ENCODE measurements at regions not wholly inside any gene's neighbourhood (a gene's known extent, or its start where the extent isn't known, plus 50 kb on each side); places are given as distances from the start of the nearest gene placed in this dataset.
"Not testable (repeated sequence)": the region's sequence is repeated elsewhere in the genome, so short reads cannot be mapped to it uniquely, and the experiment has no call there.

- no peaks in the 10 kb centered on the region for H3K36me3 ChIP-seq (ENCODE audit: control insufficient read depth in 3 of 3, insufficient read depth in 3 of 3, low read length in 3 of 3)
- no peak overlapping the region for H3K4me3 ChIP-seq (ENCODE audit: low read length in 3 of 3)
- H3K9me3 ChIP-seq (ENCODE audit: control insufficient read depth in 3 of 3, low read length in 3 of 3), result no peaks in the 10 kb centered on the region
- no peak overlapping the region for H3K27ac ChIP-seq (ENCODE audit: low read depth, low read length)
- peaks cover 0 to 7% (median 0%) of the 10 kb centered on the region in 3 donors for H3K27me3 ChIP-seq (ENCODE audit: control insufficient read depth in 3 of 3, insufficient read depth in 3 of 3, low read length in 3 of 3)
- H3K4me1 ChIP-seq (ENCODE audit: control insufficient read depth in 3 of 3, insufficient read depth in 3 of 3, low read length in 3 of 3), result no peaks in the 10 kb centered on the region
- H3K9ac ChIP-seq (ENCODE audit: low read depth in 1 of 3, low read length in 3 of 3), result no peak overlapping the region
Measured at GRCh38 chr10:78600740-78601139, 468.0 kb upstream of the ZMIZ1 start.

GRCh38 chr10:78602201-78602932, 466.4 kb upstream of the ZMIZ1 start:
- Histone ChIP-seq H3K9me3 (ENCODE audit: control insufficient read depth in 3 of 3, low read length in 3 of 3) (no peaks in the 10 kb centered on the region), H3K27me3 (ENCODE audit: control insufficient read depth in 3 of 3, insufficient read depth in 3 of 3, low read length in 3 of 3) (peaks cover 0 to 7% (median 0%) of the 10 kb centered on the region in 3 donors), H3K27ac (ENCODE audit: low read depth, low read length) (no peak overlapping the region), H3K36me3 (ENCODE audit: control insufficient read depth in 3 of 3, insufficient read depth in 3 of 3, low read length in 3 of 3) (no peaks in the 10 kb centered on the region), H3K4me1 (ENCODE audit: control insufficient read depth in 3 of 3, insufficient read depth in 3 of 3, low read length in 3 of 3) (no peaks in the 10 kb centered on the region), H3K9ac (ENCODE audit: low read depth in 1 of 3, low read length in 3 of 3) (no peak overlapping the region), H3K4me3 (ENCODE audit: low read length in 3 of 3) (no peak overlapping the region)

GRCh38 chr10:78604286-78604685, 464.5 kb upstream of the ZMIZ1 start:
- Histone ChIP-seq H3K27me3 (ENCODE audit: control insufficient read depth in 3 of 3, insufficient read depth in 3 of 3, low read length in 3 of 3) (peaks cover 0 to 4% (median 0%) of the 10 kb centered on the region in 3 donors), H3K9me3 (ENCODE audit: control insufficient read depth in 3 of 3, low read length in 3 of 3) (no peaks in the 10 kb centered on the region), H3K4me3 (ENCODE audit: low read length in 3 of 3) (no peak overlapping the region), H3K4me1 (ENCODE audit: control insufficient read depth in 3 of 3, insufficient read depth in 3 of 3, low read length in 3 of 3) (no peaks in the 10 kb centered on the region), H3K36me3 (ENCODE audit: control insufficient read depth in 3 of 3, insufficient read depth in 3 of 3, low read length in 3 of 3) (no peaks in the 10 kb centered on the region), H3K9ac (ENCODE audit: low read depth in 1 of 3, low read length in 3 of 3) (no peak overlapping the region), H3K27ac (ENCODE audit: low read depth, low read length) (no peak overlapping the region)

GRCh38 chr10:78604721-78605120, 464.0 kb upstream of the ZMIZ1 start:
- Histone ChIP-seq H3K27me3 (ENCODE audit: control insufficient read depth in 3 of 3, insufficient read depth in 3 of 3, low read length in 3 of 3) (peaks cover 0 to 4% (median 0%) of the 10 kb centered on the region in 3 donors), H3K9ac (ENCODE audit: low read depth in 1 of 3, low read length in 3 of 3) (no peak overlapping the region), H3K4me1 (ENCODE audit: control insufficient read depth in 3 of 3, insufficient read depth in 3 of 3, low read length in 3 of 3) (no peaks in the 10 kb centered on the region), H3K27ac (ENCODE audit: low read depth, low read length) (no peak overlapping the region), H3K4me3 (ENCODE audit: low read length in 3 of 3) (no peak overlapping the region), H3K9me3 (ENCODE audit: control insufficient read depth in 3 of 3, low read length in 3 of 3) (no peaks in the 10 kb centered on the region), H3K36me3 (ENCODE audit: control insufficient read depth in 3 of 3, insufficient read depth in 3 of 3, low read length in 3 of 3) (no peaks in the 10 kb centered on the region)

GRCh38 chr10:78605800-78606350, 462.9 kb upstream of the ZMIZ1 start:
- Histone ChIP-seq H3K4me1 (ENCODE audit: control insufficient read depth in 3 of 3, insufficient read depth in 3 of 3, low read length in 3 of 3) (no peaks in the 10 kb centered on the region), H3K9ac (ENCODE audit: low read depth in 1 of 3, low read length in 3 of 3) (no peak overlapping the region), H3K4me3 (ENCODE audit: low read length in 3 of 3) (no peak overlapping the region), H3K9me3 (ENCODE audit: control insufficient read depth in 3 of 3, low read length in 3 of 3) (no peaks in the 10 kb centered on the region), H3K27me3 (ENCODE audit: control insufficient read depth in 3 of 3, insufficient read depth in 3 of 3, low read length in 3 of 3) (no peaks in the 10 kb centered on the region), H3K36me3 (ENCODE audit: control insufficient read depth in 3 of 3, insufficient read depth in 3 of 3, low read length in 3 of 3) (no peaks in the 10 kb centered on the region), H3K27ac (ENCODE audit: low read depth, low read length) (no peak overlapping the region)

GRCh38 chr10:78606766-78607165, 462.0 kb upstream of the ZMIZ1 start:
- H3K9me3 ChIP-seq (ENCODE audit: control insufficient read depth in 3 of 3, low read length in 3 of 3); H3K9ac ChIP-seq (ENCODE audit: low read depth in 1 of 3, low read length in 3 of 3); H3K36me3 ChIP-seq (ENCODE audit: control insufficient read depth in 3 of 3, insufficient read depth in 3 of 3, low read length in 3 of 3); H3K4me1 ChIP-seq (ENCODE audit: control insufficient read depth in 3 of 3, insufficient read depth in 3 of 3, low read length in 3 of 3); H3K27me3 ChIP-seq (ENCODE audit: control insufficient read depth in 3 of 3, insufficient read depth in 3 of 3, low read length in 3 of 3); H3K27ac ChIP-seq (ENCODE audit: low read depth, low read length); H3K4me3 ChIP-seq (ENCODE audit: low read length in 3 of 3): not testable (repeated sequence)

GRCh38 chr10:78609976-78610375, 458.8 kb upstream of the ZMIZ1 start:
- H3K9me3 ChIP-seq (ENCODE audit: control insufficient read depth in 3 of 3, low read length in 3 of 3), result no peaks in the 10 kb centered on the region
- H3K9ac ChIP-seq (ENCODE audit: low read depth in 1 of 3, low read length in 3 of 3), result no peak overlapping the region
- no peaks in the 10 kb centered on the region for H3K4me1 ChIP-seq (ENCODE audit: control insufficient read depth in 3 of 3, insufficient read depth in 3 of 3, low read length in 3 of 3)
- no peaks in the 10 kb centered on the region for H3K36me3 ChIP-seq (ENCODE audit: control insufficient read depth in 3 of 3, insufficient read depth in 3 of 3, low read length in 3 of 3)
- H3K27ac ChIP-seq (ENCODE audit: low read depth, low read length), result no peak overlapping the region
- peaks cover 0 to 2% (median 0%) of the 10 kb centered on the region in 3 donors for H3K27me3 ChIP-seq (ENCODE audit: control insufficient read depth in 3 of 3, insufficient read depth in 3 of 3, low read length in 3 of 3)
- H3K4me3 ChIP-seq (ENCODE audit: low read length in 3 of 3), result no peak overlapping the region

- Histone ChIP-seq H3K27me3 (ENCODE audit: control insufficient read depth in 3 of 3, insufficient read depth in 3 of 3, low read length in 3 of 3) (peaks cover 0 to 6% (median 0%) of the 10 kb centered on the region in 3 donors), H3K36me3 (ENCODE audit: control insufficient read depth in 3 of 3, insufficient read depth in 3 of 3, low read length in 3 of 3) (no peaks in the 10 kb centered on the region), H3K9ac (ENCODE audit: low read depth in 1 of 3, low read length in 3 of 3) (no peak overlapping the region), H3K4me1 (ENCODE audit: control insufficient read depth in 3 of 3, insufficient read depth in 3 of 3, low read length in 3 of 3) (no peaks in the 10 kb centered on the region), H3K9me3 (ENCODE audit: control insufficient read depth in 3 of 3, low read length in 3 of 3) (no peaks in the 10 kb centered on the region), H3K27ac (ENCODE audit: low read depth, low read length) (no peak overlapping the region), H3K4me3 (ENCODE audit: low read length in 3 of 3) (no peak overlapping the region)
Measured at GRCh38 chr10:78613132-78613531, 455.6 kb upstream of the ZMIZ1 start.

- H3K27me3 ChIP-seq (ENCODE audit: control insufficient read depth in 3 of 3, insufficient read depth in 3 of 3, low read length in 3 of 3), result peaks cover 0 to 6% (median 0%) of the 10 kb centered on the region in 3 donors
- H3K27ac ChIP-seq (ENCODE audit: low read depth, low read length), result no peak overlapping the region
- no peaks in the 10 kb centered on the region for H3K36me3 ChIP-seq (ENCODE audit: control insufficient read depth in 3 of 3, insufficient read depth in 3 of 3, low read length in 3 of 3)
- H3K4me3 ChIP-seq (ENCODE audit: low read length in 3 of 3), result no peak overlapping the region
- H3K4me1 ChIP-seq (ENCODE audit: control insufficient read depth in 3 of 3, insufficient read depth in 3 of 3, low read length in 3 of 3), result no peaks in the 10 kb centered on the region
- no peaks in the 10 kb centered on the region for H3K9me3 ChIP-seq (ENCODE audit: control insufficient read depth in 3 of 3, low read length in 3 of 3)
- no peak overlapping the region for H3K9ac ChIP-seq (ENCODE audit: low read depth in 1 of 3, low read length in 3 of 3)
Measured at GRCh38 chr10:78614267-78614666, 454.5 kb upstream of the ZMIZ1 start.

- Histone ChIP-seq H3K9ac (ENCODE audit: low read depth in 1 of 3, low read length in 3 of 3) (no peak overlapping the region), H3K27me3 (ENCODE audit: control insufficient read depth in 3 of 3, insufficient read depth in 3 of 3, low read length in 3 of 3) (peaks cover 0 to 6% (median 0%) of the 10 kb centered on the region in 3 donors), H3K27ac (ENCODE audit: low read depth, low read length) (no peak overlapping the region), H3K36me3 (ENCODE audit: control insufficient read depth in 3 of 3, insufficient read depth in 3 of 3, low read length in 3 of 3) (no peaks in the 10 kb centered on the region), H3K4me1 (ENCODE audit: control insufficient read depth in 3 of 3, insufficient read depth in 3 of 3, low read length in 3 of 3) (no peaks in the 10 kb centered on the region), H3K4me3 (ENCODE audit: low read length in 3 of 3) (no peak overlapping the region), H3K9me3 (ENCODE audit: control insufficient read depth in 3 of 3, low read length in 3 of 3) (no peaks in the 10 kb centered on the region)
Measured at GRCh38 chr10:78614744-78615143, 454.0 kb upstream of the ZMIZ1 start.
